Prostate gland (tissue), 2 donors: ENCODE measurements at regions not wholly inside any gene's neighbourhood (a gene's known extent, or its start where the extent isn't known, plus 50 kb on each side); places are given as distances from the start of the nearest gene placed in this dataset.

Source experiments
- CTCF ChIP-seq, 4 experiments: fragments of 200-600 bp in 2 of 4; fragments of 450-650 bp in 2 of 4; sonication (generic) in 2 of 4; IDR thresholded peaks; 1 replicate in 3 of 4; 2 replicates in 1 of 4; pipeline ENCODE4 v1.5.1; 2016 to 2019; ENCODE audit warnings: antibody characterized with exemption in 4 of 4, mild to moderate bottlenecking in 2 of 4, moderate library complexity in 2 of 4
- POLR2AphosphoS5 ChIP-seq: sonication (generic); formaldehyde crosslinking; IDR thresholded peaks from one replicate; pipeline ENCODE4 v1.6.1; 2017; ENCODE audit warnings: antibody characterized with exemption

DNA sequence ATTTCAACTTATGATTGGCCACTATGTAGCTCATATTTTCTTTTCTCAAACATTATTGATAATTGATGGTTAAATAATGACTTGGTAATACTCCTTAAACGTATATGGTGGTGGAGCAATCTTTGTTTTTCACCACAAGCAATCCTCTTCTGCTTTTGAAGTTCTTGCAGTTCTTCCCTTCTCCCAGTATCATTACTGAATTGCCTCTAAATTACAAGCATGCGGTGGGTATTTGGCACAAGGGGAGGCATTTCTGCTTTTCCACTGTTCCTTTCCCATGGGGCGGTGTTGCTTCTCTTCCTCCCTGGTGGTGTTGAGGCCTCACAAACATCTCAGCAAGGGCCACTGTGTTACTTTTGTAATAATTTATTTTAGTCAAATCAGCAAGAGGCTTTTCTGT lies 234.4 kb upstream of the RXFP2 start:
- TF ChIP-seq POLR2AphosphoS5 (no peak), CTCF (IDR thresholded peaks at IDR 0.05) (no peak)
